Activated CD8-positive, alpha-beta T cell treated with anti-CD3 and anti-CD28 coated beads, Interleukin-2, amount 10 ng/mL, durations not matched to agents 7 days and 5 days (primary cell): ENCODE measurements at regions not wholly inside any gene's neighbourhood (a gene's known extent, or its start where the extent isn't known, plus 50 kb on each side); places are given as distances from the start of the nearest gene placed in this dataset.
A peak's percentile ranks its signal among the peaks of the same experiment; 100 is the strongest.

Source experiments
- ATAC-seq: fragments of 150-1000 bp; cut with Tn5 transposase; one replicate; pipeline ENCODE4 v1.10.0; 2021; ENCODE audit warnings: moderate library complexity
- CTCF ChIA-PET: fragments of 350-600 bp; sonication (Branson Sonifier 250); formaldehyde crosslinking; loops from one replicate; lab custom pipeline; 2021; ENCODE audit warnings: antibody characterized with exemption; lab: Charles Lee
- POLR2A ChIA-PET: fragments of 350-600 bp; sonication (Branson Sonifier 250); formaldehyde crosslinking; loops from one replicate; lab custom pipeline; 2021; ENCODE audit warnings: antibody characterized with exemption; lab: Charles Lee
- DNase-seq: peaks from one replicate; pipeline ENCODE4 v3.0.0-alpha.2; 2020
- H3K27ac Mint-ChIP-seq: one replicate; pipeline ENCODE4 v1.8.0; 2021; ENCODE audit warnings: mild to moderate bottlenecking, mixed read lengths
- H3K27me3 Mint-ChIP-seq: one replicate; pipeline ENCODE4 v1.8.0; 2021; ENCODE audit warnings: low read depth, mixed read lengths
- H3K36me3 Mint-ChIP-seq: one replicate; pipeline ENCODE4 v1.8.0; 2021; ENCODE audit warnings: low read depth, mixed read lengths
- H3K4me1 Mint-ChIP-seq: one replicate; pipeline ENCODE4 v1.8.0; 2021; ENCODE audit warnings: low read depth, mixed read lengths
- H3K4me3 Mint-ChIP-seq: one replicate; pipeline ENCODE4 v1.8.0; 2021; ENCODE audit warnings: mild to moderate bottlenecking, mixed read lengths
- H3K9me3 Mint-ChIP-seq: one replicate; pipeline ENCODE4 v1.8.0; 2022; ENCODE audit warnings: mixed read lengths; ENCODE audit not compliant: insufficient read depth

DNA sequence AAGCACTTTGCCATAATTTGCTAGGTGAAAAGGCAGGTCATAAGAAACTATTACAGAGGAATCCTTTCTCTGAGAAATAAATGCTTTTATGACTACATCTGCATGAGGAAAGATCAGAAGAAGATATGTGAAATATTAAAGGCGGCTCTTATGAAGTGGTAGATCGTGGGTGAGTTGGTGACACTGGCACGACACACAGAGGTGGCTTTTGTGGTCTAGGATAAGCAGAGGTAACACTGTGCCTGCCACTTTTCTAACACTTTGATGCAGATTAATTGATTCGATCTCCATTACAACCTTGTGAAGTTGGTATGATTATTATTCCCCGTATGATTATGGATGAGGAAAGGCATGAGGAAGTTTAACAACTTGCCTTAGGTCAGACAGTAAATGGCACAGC, 60.0 kb upstream of the ELK3 start:
- peaks cover 16% of the 10 kb centered on the region for H3K4me1 Mint-ChIP-seq
- ChIA-PET CTCF (interaction anchor here (2.0 kb wide), 1 partner anchor 81 kb away, joined by 7 read pairs; no protein-coding TSS in a partner anchor), POLR2A (no interaction called here)
- H3K27me3 Mint-ChIP-seq: peaks cover 22% of the 10 kb centered on the region
- H3K4me3 Mint-ChIP-seq: no peak overlapping the region
- H3K9me3 Mint-ChIP-seq: no peaks in the 10 kb centered on the region
- H3K36me3 Mint-ChIP-seq: no peaks in the 10 kb centered on the region
- ATAC-seq (peak; percentile 39), DNase-seq (no peak)
- H3K27ac Mint-ChIP-seq: no peak overlapping the region

- H3K27me3 Mint-ChIP-seq: peaks cover 12% of the 10 kb centered on the region
- H3K27ac Mint-ChIP-seq: no peak overlapping the region
- ATAC-seq (no peak), DNase-seq (no peak)
- peaks cover 21% of the 10 kb centered on the region for H3K4me1 Mint-ChIP-seq
- H3K4me3 Mint-ChIP-seq: no peak overlapping the region
- ChIA-PET CTCF (interaction anchor here (2.5 kb wide), 1 partner anchor 79 kb away, joined by 12 read pairs; no protein-coding TSS in a partner anchor), POLR2A (no interaction called here)
- H3K9me3 Mint-ChIP-seq: no peaks in the 10 kb centered on the region
- no peaks in the 10 kb centered on the region for H3K36me3 Mint-ChIP-seq
These were observed 58.0 kb upstream of the ELK3 start for GRCh38 chr12:96136161-96136560.

- CTCF ChIA-PET: interaction anchor here (2.5 kb wide), 1 partner anchor 78 kb away, joined by 12 read pairs; no protein-coding TSS in a partner anchor
- ATAC-seq (no peak), DNase-seq (no peak)
- Mint-ChIP-seq H3K4me3 (no peak overlapping the region), H3K36me3 (no peaks in the 10 kb centered on the region), H3K27ac (no peak overlapping the region), H3K9me3 (no peaks in the 10 kb centered on the region), H3K4me1 (peaks cover 21% of the 10 kb centered on the region), H3K27me3 (peaks cover 8% of the 10 kb centered on the region)
- POLR2A ChIA-PET: no interaction called here
These were observed 57.3 kb upstream of the ELK3 start for GRCh38 chr12:96136725-96137378.

- Mint-ChIP-seq H3K4me3 (no peak overlapping the region), H3K9me3 (no peaks in the 10 kb centered on the region), H3K36me3 (no peaks in the 10 kb centered on the region), H3K27me3 (no peaks in the 10 kb centered on the region), H3K27ac (no peak overlapping the region), H3K4me1 (peaks cover 35% of the 10 kb centered on the region)
- DNase-seq: no peak
- no peak for ATAC-seq
- CTCF ChIA-PET: no interaction called here
- POLR2A ChIA-PET: no interaction called here
These were observed 54.0 kb upstream of the ELK3 start for GRCh38 chr12:96140174-96140573.

DNA sequence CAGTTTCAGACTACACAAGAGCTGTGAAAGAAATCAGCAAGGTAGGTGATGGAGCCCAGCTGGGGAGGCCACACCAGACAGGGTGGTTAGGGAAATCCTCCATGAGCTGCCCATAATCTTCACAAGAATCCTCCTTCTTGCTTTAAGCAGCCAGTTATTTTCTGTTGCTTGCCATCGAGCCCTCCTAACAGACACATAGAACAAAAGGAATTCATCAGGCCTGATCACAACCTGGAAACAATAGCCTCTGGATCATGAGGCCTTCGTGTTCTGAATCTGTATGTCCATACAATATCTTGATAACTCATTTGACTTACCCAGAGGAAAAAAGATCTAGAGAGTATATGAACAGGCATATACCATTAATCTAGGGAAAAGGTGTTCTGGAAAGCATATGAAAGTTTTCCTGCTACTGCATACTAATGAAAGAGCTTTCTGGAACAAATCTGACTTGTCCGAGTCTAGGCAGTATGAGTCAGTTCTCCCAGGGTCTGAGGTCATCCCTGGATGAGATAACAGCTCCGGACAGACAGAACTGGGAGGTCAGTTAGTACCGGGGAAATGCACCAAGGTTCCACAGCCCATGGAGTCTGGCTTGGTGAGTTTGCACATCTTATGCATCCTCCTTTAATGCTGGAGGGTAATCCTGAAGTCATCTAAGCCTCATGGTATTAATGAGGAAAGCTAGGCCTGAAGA, 52.8 kb upstream of the ELK3 start:
- Mint-ChIP-seq H3K4me1 (peaks cover 35% of the 10 kb centered on the region), H3K27me3 (no peaks in the 10 kb centered on the region), H3K36me3 (no peaks in the 10 kb centered on the region), H3K4me3 (no peak overlapping the region), H3K27ac (no peak overlapping the region), H3K9me3 (no peaks in the 10 kb centered on the region)
- POLR2A ChIA-PET: interaction anchor here (0.6 kb wide), 1 partner anchor 256 kb away, joined by 3 read pairs; no protein-coding TSS in a partner anchor
- CTCF ChIA-PET: interaction anchor here (0.9 kb wide), 1 partner anchor 74 kb away, joined by 4 read pairs; no protein-coding TSS in a partner anchor
- no peak for ATAC-seq
- no peak for DNase-seq

GRCh38 chr12:96143392-96143791, 50.8 kb upstream of the ELK3 start:
- peak; percentile 28 for DNase-seq
- H3K9me3 Mint-ChIP-seq: no peaks in the 10 kb centered on the region
- peaks cover 28% of the 10 kb centered on the region for H3K4me1 Mint-ChIP-seq
- CTCF ChIA-PET: no interaction called here
- no peaks in the 10 kb centered on the region for H3K36me3 Mint-ChIP-seq
- peak overlapping the region; percentile 24 for H3K27ac Mint-ChIP-seq
- POLR2A ChIA-PET: no interaction called here
- peak; percentile 58 for ATAC-seq
- no peaks in the 10 kb centered on the region for H3K27me3 Mint-ChIP-seq
- peak overlapping the region; percentile 2 for H3K4me3 Mint-ChIP-seq

GRCh38 chr12:96143827-96144565, 50.2 kb upstream of the ELK3 start:
- Mint-ChIP-seq H3K9me3 (no peaks in the 10 kb centered on the region), H3K27ac (peak overlapping the region; percentile 28), H3K36me3 (no peaks in the 10 kb centered on the region), H3K4me1 (peaks cover 28% of the 10 kb centered on the region), H3K4me3 (peak overlapping the region; percentile 2), H3K27me3 (no peaks in the 10 kb centered on the region)
- POLR2A ChIA-PET: interaction anchor here (0.6 kb wide), 1 partner anchor 35 kb away, joined by 5 read pairs; no protein-coding TSS in a partner anchor
- ATAC-seq: no peak
- no peak for DNase-seq
- CTCF ChIA-PET: interaction anchor here (1.0 to 1.4 kb wide), 2 partner anchors 11 to 72 kb away, joined by 3 to 4 read pairs; no protein-coding TSS in a partner anchor
